ENCODE measurements at regions not wholly inside any gene's neighbourhood (a gene's known extent, or its start where the extent isn't known, plus 50 kb on each side); places are given as distances from the start of the nearest gene placed in this dataset.

DNA sequence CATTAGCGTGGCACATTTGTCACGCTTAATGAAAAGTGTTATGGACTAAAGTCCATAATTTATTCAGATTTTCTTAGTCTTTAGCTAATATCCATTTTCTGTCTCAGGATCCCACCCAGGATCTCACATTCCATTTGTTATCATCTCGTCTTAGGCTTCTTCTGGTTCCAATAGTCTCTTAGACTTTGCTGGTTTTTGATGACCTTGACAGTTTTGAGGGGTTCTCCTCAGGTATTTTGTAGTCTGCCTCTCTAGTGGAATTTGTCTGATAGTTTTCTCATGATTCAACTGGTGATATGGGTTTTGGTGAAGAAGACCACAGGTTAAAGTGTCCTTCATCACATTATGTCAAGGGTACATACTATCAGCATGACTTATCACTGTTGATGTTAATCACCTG lies 66.0 kb upstream of the GPR26 start:
- Mint-ChIP-seq H3K27me3 (ENCODE audit: low read depth) (peaks cover 9% of the 10 kb centered on the region), H3K9me3 (peaks cover 6 to 8% of the 10 kb centered on the region in 2 experiments; a peak in 3 of 5 replicates), H3K27ac (no peak overlapping the region), H3K36me3 (ENCODE audit: insufficient read depth in 1 of 3, low read depth in 3 of 3) (no peaks in the 10 kb centered on the region), H3K4me3 (no peak overlapping the region), H3K4me1 (peaks cover 4 to 9% of the 10 kb centered on the region in 2 experiments)
- Histone ChIP-seq H3K27me3 (ENCODE audit: insufficient read depth, low read length) (no peaks in the 10 kb centered on the region), H2BK120ac (ENCODE audit: low read depth, low read length, poor library complexity, severe bottlenecking) (no peak overlapping the region), H3K27ac (ENCODE audit: insufficient read length, low read depth, low read length) (no peak overlapping the region), H2BK12ac (ENCODE audit: insufficient read length, low read depth, low read length) (no peak overlapping the region), H3K23ac (ENCODE audit: insufficient read length, low read depth, low read length) (no peak overlapping the region), H2BK5ac (ENCODE audit: insufficient read length, low read length) (no peak overlapping the region), H3K79me2 (ENCODE audit: insufficient read depth, low read length) (no peaks in the 10 kb centered on the region), H3K4ac (ENCODE audit: low read depth, low read length) (no peak overlapping the region), H4K5ac (ENCODE audit: insufficient read length, low read depth, low read length) (no peak overlapping the region), H3K4me2 (ENCODE audit: insufficient read depth, insufficient read length, low read length) (no peak overlapping the region), H2AFZ (ENCODE audit: low read length) (no peak overlapping the region), H2BK20ac (ENCODE audit: low read depth, low read length, poor library complexity, severe bottlenecking) (no peak overlapping the region), H3K9ac (ENCODE audit: extremely low read depth, insufficient read length, low read length) (no peak overlapping the region), H3T11ph (ENCODE audit: low read length) (no peak overlapping the region), H4K20me1 (ENCODE audit: control insufficient read depth, insufficient read depth, insufficient read length) (no peaks in the 10 kb centered on the region), H3K79me1 (ENCODE audit: insufficient read depth, low read depth, low read length, poor library complexity, severe bottlenecking) (no peaks in the 10 kb centered on the region), H3K14ac (ENCODE audit: insufficient read depth, low read length) (no peak overlapping the region), H3K4me1 (ENCODE audit: insufficient read depth, low read length) (peaks cover under 1% of the 10 kb centered on the region; the same call in 1 of the 2 replicates), H3K56ac (ENCODE audit: insufficient read length, low read depth, low read length) (no peak overlapping the region), H3K23me2 (ENCODE audit: insufficient read length, low read depth, low read length, poor library complexity, severe bottlenecking) (no peaks in the 10 kb centered on the region), H2BK15ac (ENCODE audit: low read depth, low read length) (no peak overlapping the region), H4K8ac (replicated peaks; ENCODE audit: insufficient read length, low read depth, low read length) (no peak overlapping the region), H3K9me3 (ENCODE audit: control insufficient read depth, low read depth, low read length) (no peaks in the 10 kb centered on the region), H4K91ac (ENCODE audit: insufficient read length, low read depth, low read length) (no peak overlapping the region), H3K18ac (ENCODE audit: insufficient read length, low read depth, low read length) (no peak overlapping the region), H2AK5ac (ENCODE audit: insufficient read length, low read length) (no peak overlapping the region)
- DNase-seq, result no peak
- no CpG with 5 or more reads among the region's 3 CpGs for WGBS (ENCODE audit: extremely low coverage, insufficient read length, low lambda C conversion rate)
- no peak for TF ChIP-seq CTCF (conservative IDR thresholded peaks at IDR 0.05)

Data from H9 (cell line).